T-helper 1 cell treated with Interleukin-12 subunit alpha and Interleukin-12 subunit beta and Interleukin-4 antibody, amounts not matched to agents 30 ng/mL and 1 ng/mL, for 36 hours (primary cell): ENCODE measurements at regions not wholly inside any gene's neighbourhood (a gene's known extent, or its start where the extent isn't known, plus 50 kb on each side); places are given as distances from the start of the nearest gene placed in this dataset.

ENCODE experiments used
- intact Hi-C: fragments of 100-400 bp; cut with micrococcal nuclease; formaldehyde crosslinking; loops from one replicate; pipeline ENCODE4 v1.15.1; 2024

DNA sequence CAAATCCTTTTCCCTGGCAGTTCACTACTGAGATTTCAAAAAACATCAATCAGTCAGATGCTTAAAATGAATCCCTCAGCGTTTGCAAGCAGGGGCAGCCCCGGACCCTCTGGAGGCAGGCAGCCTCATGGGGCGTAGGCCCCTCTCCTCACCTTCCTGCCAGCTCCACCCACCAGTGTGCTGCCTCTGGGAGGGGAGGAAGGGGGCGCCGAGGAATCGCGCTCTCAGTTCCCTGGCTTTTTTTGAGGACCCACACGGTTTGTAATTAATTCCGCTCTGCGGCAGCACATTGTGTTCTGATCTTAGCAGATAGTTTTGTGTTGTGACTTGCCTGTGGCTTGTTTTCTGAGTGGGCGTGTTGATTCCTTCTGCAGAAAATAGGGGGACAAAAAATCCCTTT lies 159.9 kb downstream of the KLF13 start:
- intact Hi-C loops = loop anchor here (5.0 kb wide), 2 partner anchors 139 to 494 kb away; partner anchors contain the start of gene MTMR10

DNA sequence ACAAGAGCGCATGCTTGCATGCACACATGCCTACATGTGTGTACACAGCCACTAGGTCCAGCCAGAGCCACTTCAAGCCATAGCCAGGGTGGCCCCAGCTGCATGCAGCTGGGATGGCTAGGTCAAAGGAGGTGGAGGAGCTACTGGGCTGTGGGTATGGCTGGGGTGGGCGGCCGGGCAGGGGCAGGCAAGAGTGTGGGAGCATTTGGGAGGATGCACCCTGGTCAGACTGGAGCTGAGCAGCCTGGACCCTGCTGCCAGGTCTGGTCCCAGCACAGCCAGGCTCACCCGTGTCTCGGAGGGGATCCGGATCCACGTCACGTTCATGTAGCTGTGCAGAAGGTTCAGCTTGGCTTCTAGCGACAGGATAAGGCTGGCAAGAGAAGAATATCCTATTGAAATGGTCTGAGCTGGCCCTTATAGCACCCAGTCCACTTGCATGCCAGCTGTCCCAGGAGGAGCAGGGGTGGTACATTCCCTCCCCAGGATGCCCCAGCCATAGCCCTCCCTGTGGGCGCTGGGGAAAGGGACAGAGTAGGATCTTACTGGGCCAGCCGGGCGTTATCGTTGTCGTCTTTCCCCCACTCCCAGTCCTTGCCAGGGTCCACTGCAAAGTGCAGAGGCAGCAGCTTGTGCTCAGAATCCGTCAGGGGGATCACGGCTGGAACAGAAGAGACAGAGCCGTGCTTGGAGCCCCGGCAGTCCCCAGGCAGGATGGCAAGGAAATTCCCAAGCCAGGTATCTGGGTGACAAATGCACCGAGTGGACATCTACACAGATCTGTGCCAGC lies 160.5 kb downstream of the KLF13 start:
- intact Hi-C loops = loop anchor here (5.0 kb wide), 2 partner anchors 140 to 495 kb away; partner anchors contain the start of gene MTMR10

DNA sequence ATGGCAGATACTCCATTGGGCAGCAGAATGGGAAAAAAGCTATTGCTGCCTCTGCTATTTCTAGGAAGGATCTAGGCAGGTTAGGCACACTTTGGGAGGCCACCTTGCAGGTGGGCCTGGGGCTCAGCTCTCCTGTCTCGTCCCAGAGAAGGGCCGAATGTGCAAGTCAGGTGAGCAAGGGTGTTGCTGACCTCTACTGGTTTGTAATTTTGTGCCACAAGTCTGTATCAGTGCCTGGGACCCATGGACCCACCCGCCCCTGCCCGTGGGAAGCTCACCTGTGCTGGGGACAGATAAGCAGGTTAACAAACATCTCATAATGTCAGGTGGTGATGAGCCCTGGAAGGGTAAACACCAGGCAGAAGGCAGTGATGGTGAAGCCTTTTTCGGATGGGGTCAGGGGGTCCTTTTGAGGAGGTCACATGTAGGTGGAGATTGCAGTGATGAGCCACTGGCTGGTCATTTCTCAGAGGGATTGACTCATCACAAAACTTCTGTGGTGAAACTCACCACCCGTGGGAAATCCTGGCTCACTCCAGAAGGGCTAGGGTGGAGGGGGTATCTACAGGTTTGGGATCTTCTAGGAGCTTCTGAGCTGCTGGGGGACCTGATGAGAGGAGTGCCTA lies 161.3 kb downstream of the KLF13 start:
- intact Hi-C loops = loop anchor here (1.0 to 5.0 kb wide), 16 partner anchors 15 to 583 kb away; partner anchors contain the start of genes KLF13 and MTMR10

DNA sequence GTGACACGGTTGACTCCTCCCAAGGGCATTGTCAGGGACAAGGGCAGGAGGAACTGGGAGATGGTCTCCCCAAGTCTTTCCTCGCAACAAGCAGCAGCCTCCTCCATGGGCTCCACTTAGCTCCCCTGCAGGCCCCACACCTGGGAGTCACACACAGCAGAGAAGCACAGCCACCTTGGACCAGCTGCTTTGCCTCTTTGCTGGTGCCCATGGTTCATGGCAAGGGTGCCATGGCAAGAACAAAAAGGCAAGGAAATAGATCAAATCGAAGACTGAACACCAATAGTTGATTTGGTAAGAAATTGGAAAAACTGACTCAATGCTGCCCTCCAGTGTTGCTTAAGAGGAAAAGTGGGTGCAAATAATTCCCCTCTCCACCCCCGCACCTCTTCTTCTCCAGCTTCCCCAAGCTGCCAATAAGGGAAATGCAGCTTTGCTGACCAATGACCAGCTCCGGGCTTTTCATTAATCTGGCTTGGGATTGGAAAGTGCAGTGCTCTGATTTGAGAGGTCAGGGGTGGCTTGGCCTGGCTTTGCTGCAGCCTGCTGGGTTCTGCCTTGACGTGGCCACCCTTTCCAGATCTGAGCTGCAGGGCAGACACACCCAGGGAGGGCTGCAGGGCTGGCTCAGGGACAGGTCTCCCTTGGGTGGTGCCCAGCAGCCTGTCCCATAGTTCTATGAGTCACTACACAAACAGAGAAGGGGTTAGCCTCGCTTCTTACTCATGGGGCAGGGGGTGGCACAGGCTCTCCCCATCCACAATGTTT lies 162.0 kb downstream of the KLF13 start:
- intact Hi-C loops = loop anchor here (1.0 to 5.0 kb wide), 16 partner anchors 16 to 584 kb away; partner anchors contain the start of genes KLF13 and MTMR10

DNA sequence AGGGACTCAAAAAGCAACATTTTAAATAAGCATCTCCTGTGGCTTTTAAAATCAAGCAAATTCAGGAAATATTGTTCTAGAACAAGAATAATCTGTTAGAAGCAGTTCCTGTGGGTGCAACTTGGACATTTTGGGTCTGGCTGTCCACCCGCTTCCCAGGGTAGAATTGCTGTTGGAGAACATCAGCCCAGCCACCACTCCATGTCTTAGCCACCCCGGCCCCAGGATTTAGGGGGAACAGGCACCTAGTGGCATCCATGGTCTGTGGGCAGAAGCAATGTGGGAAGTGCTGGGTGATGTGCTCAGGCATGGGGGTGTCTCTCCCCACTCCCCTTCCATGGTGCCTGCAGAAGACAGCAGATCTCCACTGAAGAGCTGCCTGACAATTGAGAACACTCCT lies 162.6 kb downstream of the KLF13 start:
- intact Hi-C loops = loop anchor here (2.0 to 5.0 kb wide), 8 partner anchors 16 to 584 kb away; partner anchors contain the start of gene MTMR10

DNA sequence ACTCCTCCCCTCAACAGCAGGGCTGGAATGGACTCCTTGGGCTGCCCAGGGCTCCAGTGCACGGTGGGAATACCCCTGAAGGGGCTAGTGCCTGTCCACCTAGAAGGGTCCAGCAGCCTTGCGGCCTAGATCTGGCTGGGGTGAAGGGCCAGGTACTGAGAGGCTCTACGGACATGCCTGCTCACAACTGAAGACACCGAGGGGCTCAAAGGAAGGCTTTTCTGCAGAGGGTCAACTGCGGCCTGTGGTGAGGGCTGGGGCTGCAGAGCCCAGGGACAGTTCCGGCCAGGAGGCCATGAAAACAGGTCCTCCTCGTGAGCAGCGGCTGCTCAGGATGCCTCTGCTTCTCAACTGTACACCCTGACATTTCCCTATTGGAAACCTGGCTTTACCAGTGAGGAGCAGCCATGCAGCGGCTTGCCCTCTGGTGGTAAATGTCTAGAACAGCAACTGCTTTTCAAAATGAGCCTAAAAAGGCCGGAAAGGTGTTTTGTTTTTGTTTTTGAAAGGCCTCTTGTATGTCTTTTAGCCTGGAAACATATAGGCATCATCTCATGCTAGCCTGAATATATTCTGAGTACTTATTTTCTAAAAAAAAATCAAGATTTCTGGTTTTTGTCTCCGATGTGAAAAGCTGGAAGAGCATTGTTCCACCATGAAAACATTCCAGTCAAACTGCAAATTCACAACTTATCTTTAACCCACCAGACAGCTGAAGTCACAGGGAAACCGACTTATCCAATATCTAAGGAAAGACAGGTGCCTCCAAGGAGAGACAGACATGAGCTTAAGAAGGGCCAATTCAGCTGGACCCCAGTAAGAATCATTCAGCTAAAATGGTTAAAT lies 163.4 kb downstream of the KLF13 start:
- intact Hi-C loops = loop anchor here (2.0 to 10.0 kb wide), 10 partner anchors 17 to 685 kb away; partner anchors contain the start of gene MTMR10

DNA sequence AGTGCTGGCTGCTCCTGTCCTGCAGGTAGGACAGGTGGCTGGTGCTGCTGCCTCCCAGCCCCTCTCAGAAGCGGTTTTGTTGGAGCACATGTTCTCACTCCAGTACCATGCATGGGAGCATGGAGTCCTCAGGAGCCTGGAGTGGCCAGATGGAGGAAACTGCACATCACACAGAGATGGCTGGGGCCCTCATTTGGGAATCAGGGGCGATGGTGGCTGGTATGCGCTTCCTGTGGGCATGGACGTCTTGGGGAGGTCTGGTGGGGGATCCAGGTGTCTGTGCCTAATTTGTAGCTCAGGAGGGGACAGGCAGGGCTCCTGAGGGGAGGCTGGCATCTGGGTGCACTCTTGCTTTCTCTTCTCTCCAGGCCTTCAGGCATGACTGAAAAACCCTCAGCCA lies 168.2 kb downstream of the KLF13 start:
- intact Hi-C loops = loop anchor here (5.0 to 10.0 kb wide), 2 partner anchors 373 to 690 kb away; no protein-coding TSS in a partner anchor

DNA sequence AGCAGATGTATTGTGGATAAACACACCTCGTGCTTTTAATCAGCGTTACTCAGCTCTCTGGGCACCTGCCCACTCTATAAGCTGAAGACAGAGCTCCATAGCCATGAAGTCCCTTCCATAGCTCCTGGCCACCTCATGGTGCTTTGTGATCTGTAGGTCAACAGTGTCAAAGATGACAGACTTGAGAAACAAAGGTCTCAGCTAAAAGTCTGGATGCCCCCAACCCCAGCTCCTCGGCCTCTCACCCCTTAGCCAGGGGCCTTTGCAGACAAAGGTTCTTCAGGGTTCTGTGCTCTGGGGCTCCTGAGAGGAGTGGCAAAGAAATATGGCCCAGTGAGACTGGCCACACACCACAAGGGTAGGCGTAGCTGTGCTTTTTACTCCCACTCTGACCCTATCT lies 168.6 kb downstream of the KLF13 start:
- intact Hi-C loops = loop anchor here (10.0 kb wide), 1 partner anchor 690 kb away; no protein-coding TSS in a partner anchor

DNA sequence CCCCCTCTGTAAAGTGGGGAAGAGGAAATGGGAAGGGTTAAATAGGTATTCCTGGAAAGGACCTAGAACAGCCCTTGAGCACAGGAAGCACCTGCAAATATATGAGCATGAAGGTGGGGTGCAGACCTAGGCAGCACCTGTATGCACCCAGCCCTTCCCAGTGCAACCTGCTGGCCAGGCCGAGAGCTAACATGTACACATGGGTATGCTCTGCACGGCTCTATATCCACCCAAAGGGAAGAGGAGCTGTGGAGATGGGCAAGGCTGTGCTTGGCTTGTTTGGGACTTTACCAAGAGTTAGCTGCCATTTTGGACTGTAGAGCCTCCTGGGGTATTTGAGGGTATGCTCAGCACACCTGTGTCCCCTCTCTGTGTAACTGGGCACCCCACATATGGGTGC lies 171.2 kb downstream of the KLF13 start:
- intact Hi-C loops = loop anchor here (10.0 kb wide), 1 partner anchor 693 kb away; no protein-coding TSS in a partner anchor

DNA sequence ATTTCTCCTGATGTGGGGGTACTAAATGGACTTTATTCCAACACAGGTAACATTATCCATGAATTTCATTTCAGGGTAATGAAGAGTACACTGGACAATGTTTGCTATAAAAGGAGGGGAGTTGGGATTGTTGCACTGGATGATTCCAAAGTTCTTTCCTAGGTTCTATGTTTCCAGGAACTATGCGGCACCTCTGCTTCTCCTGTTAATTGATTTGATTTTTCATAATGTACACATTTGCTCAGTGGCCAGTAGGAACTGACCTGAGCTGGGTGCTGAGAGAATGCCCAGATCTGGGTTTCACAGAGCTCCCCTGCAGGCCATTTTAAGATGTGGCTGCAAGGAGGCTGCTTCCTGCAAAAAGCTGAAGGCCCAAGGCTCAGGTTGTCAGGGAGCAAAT lies 171.7 kb downstream of the KLF13 start:
- intact Hi-C loops = loop anchor here (10.0 kb wide), 1 partner anchor 694 kb away; no protein-coding TSS in a partner anchor

DNA sequence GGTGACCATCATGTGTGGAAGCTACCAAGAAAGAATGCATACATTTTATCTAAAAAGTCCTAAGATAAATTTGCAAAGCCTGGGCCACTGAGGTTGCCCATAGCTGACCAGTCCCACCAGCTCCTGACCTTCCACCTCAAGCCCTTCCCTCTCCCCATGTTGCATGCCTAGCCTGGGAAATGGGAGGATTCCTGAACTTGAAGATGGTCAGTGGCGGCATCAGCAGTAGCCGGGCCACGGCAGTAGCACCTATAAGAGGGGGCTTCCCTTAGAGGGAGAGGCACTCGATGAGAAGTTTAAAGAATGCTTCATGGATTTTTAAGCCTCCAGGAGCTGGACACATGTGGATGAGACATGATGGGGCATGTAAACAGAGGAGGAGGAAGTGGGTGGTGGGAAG lies 172.1 kb downstream of the KLF13 start:
- intact Hi-C loops = loop anchor here (10.0 kb wide), 1 partner anchor 694 kb away; no protein-coding TSS in a partner anchor

DNA sequence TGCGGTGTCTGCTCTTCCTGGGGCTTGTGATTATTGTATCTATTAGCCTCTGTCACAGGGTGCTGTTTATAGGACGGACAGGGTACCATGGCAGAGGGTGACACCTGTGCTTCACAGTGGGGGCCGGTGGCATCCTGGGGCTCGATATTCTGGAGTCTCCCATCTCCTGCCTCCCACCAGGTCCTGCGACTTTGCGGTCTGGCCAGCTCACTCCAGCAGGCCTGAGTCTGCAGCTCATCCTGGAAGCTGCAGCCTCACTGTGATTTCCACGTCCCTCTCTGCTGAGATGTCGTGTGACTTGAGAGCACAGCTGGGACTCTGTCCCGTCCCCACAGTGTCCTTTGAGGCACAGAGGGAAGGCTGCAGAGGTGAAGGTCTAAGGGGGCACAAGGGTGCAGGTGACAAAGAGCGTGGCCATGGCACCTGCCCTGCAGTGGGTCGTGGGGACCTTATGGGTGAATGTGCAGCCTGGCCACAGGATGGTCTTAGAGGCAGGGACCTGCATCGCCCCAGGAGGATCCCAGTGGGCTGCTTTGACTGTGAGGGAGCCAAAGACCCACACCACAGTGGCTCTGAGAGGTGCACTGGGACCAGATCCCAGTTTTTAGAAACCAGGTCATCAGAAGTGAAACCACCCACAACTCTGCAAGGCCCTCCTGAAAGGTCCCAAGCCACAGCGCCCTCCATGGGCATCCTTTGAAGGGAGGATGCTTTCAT lies 172.8 kb downstream of the KLF13 start:
- intact Hi-C loops = loop anchor here (10.0 kb wide), 1 partner anchor 695 kb away; no protein-coding TSS in a partner anchor

DNA sequence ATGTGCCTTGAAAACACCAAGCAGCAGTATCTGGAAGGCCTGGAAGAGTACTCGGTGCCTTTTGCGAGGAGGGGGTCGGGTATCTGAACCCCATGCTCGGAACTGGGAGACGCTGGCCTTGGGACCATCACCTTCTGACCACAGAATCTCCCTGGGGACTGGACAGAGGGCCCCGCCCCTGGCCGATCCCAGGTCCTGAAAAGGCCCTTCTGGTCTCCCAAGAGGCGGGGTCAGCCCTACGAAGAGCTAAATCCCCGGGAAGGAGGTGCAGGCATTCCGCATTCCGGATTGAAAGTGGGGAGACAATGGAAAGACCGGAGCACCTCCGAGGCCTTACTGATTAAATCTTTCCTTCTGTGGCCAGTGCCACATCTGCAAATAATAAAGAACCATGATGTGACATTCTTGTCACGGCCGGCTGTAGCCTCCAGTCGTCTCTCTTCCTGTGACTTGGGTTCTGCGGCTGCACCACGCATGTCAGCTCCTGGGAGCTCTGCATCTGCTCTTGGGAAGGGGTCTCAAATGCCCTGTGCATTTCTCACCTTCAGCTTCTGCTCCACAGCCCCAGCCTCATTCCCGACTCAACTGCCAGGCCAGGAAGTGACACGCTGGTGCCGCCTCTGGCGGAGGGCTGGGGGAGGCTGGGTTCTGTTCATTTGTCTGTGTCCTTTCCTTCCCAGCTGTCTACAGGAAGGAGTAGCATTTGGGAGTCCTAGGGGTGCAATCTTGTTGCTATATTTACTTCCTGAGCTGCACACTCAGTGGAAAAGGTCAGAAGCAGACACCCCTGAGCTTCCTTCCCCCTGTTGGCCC lies 173.5 kb downstream of the KLF13 start:
- intact Hi-C loops = loop anchor here (10.0 kb wide), 1 partner anchor 695 kb away; no protein-coding TSS in a partner anchor

DNA sequence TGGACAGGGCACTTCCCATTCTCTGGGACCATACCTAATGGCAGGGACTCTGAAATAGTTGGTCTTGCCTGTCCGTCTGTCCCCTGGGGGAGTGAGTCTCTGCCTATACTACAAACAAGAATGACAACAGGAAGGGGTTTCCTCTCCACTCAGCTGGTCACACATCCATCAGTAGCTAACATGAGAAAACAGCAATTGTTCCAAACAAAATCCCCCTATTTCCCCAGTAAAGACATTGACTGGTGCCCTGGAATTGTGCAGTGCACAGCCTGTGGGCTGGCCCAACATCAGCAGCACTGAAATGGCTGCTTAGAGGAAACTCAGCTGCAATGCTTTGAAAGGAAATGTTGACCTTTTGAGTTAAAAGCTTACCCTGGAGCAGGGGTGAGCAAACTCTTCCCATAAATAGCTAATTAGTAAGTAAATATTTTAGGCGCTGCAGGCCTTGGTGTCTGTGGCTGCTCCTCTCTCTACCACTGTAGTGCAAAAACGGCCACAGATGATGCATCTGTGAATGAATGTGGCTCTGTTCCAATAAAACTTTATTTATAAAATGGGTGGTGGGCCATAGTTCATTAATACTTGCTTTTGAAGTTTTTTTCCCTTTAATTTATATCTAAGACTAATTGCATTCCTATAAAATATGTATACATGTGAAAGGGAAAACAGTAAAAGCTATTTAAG lies 174.3 kb downstream of the KLF13 start:
- intact Hi-C loops = no loop called here

DNA sequence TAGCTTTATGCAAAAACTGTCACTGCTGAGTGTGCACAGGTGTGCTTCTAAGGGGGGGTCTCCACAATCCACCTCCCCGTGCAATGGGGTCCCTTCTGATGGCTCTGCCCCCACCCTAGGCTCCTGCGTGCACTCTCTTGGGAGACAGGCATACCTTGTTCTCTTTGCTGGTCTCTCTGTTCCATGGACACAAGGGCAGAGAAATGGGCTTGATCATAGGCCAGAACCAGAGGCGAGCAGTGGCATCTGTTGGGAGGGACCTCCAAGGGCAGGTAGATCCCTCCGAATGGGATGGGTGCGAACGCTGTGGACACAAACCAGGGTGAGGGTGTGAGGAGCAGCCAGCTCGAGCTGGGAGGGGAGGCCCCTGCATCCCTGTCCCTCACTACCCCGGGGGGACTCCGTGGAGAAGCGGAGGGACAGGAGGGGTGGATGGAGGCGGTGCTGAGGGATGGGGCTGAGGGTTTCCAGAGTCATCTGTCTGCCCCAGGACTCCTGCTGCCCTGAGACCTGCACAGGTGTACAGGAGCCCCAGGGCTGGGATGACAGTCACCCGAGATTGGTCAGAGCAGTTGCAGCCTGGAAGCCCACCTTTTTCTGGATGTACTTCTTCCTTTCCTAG lies 175.0 kb downstream of the KLF13 start:
- intact Hi-C loops = no loop called here

DNA sequence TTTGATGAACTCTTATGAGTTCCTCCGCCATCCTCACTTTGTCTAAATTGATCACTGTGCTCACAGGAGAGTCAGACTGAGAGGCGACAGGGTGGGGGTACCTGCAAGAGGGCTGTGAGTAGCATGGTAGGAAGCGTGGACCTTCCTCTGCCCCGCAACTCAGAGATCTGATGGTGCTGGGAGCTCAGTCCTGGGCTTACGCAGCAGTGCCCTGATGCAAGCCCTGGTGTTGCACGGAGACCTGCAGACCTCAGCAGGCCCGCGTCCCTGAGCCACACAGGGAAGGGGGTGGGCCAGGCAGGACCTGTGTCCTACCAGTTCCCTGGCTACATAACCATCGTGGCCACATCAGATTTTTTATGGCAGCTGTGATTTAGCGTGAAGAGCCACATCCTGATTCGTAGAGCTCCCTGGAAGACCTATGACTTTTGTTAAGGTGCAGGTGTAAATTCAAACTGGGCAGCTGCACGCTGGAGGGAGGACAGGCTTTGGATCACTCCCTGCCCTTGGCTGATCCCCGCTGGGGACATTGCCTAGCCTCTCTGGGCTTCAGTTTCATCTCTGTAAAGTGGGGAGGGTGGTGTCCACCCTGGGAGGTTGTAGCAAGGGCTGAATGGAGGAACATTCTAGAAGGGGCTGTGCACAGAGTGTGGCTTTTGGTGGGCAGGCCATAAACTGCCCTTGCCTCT lies 176.1 kb downstream of the KLF13 start:
- intact Hi-C loops = no loop called here

DNA sequence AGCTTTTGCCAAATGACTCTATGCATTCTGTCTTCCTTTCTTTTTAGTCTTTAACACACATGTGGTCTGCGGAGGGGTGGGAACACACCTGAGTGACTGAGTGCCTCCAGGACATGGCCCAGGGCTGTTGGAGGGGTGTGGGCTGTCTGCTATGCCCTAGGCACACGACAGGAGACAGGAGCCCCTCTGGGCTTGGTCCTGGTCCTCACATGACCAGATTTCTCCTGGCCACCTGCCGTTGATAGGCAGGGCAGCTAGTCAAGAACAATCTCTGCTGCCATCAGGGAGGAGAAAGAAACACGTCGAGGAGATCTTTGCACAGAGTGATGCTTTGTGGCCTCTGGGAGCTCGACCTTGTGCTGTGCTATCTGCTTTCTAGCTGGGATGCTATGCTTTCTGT lies 176.6 kb downstream of the KLF13 start:
- intact Hi-C loops = no loop called here
